ENCODE measurements at regions not wholly inside any gene's neighbourhood (a gene's known extent, or its start where the extent isn't known, plus 50 kb on each side); places are given as distances from the start of the nearest gene placed in this dataset.

- TF ChIP-seq CTCF (IDR thresholded peaks at IDR 0.05; ENCODE audit: borderline replicate concordance, extremely low read depth, low read length, poor library complexity, severe bottlenecking), result no peak
- no peak for TF ChIP-seq EZH2 (IDR thresholded peaks at IDR 0.05; ENCODE audit: borderline replicate concordance, low read depth, low read length, severe bottlenecking)
Observed at GRCh38 chr12:124479680-124480468, 87.5 kb downstream of the NCOR2 start.
